Nucleus accumbens (tissue), 56 donors: ENCODE measurements at regions not wholly inside any gene's neighbourhood (a gene's known extent, or its start where the extent isn't known, plus 50 kb on each side); places are given as distances from the start of the nearest gene placed in this dataset.

Experiments
- DNase-seq, 56 donors: peaks; one replicate each; lab custom pipeline; 2025; lab: John Stamatoyannopoulos, UW

- DNase-seq, result no peak
Measured at GRCh38 chr14:101022121-101022520, 118.6 kb upstream of the RTL1 start.

- no peak for DNase-seq
Measured at GRCh38 chr14:101022916-101023435, 119.5 kb upstream of the RTL1 start.

- no peak for DNase-seq
Measured at GRCh38 chr14:101024686-101025085, 121.2 kb upstream of the RTL1 start.

GRCh38 chr14:101025131-101025530 is 121.6 kb upstream of the RTL1 start:
- no peak for DNase-seq

GRCh38 chr14:101025696-101026095 is 122.2 kb upstream of the RTL1 start:
- DNase-seq, result no peak

GRCh38 chr14:101026341-101026740 is 122.8 kb upstream of the RTL1 start:
- DNase-seq, result no peak

- DNase-seq, result no peak
Measured at GRCh38 chr14:101027291-101027690, 123.8 kb upstream of the RTL1 start.

GRCh38 chr14:101027966-101028365 is 124.4 kb upstream of the RTL1 start:
- DNase-seq, result no peak

- DNase-seq, result peak in 2 of 56 donors; percentile 9
Measured at GRCh38 chr14:101028971-101029667, 125.6 kb upstream of the RTL1 start.

- DNase-seq, result no peak
Measured at GRCh38 chr14:101029668-101030290, 126.3 kb upstream of the RTL1 start.

- DNase-seq, result no peak
Measured at GRCh38 chr14:101030586-101030985, 127.1 kb upstream of the RTL1 start.

- DNase-seq, result no peak
Measured at GRCh38 chr14:101031186-101031585, 127.7 kb upstream of the RTL1 start.

GRCh38 chr14:101031721-101032120 is 128.2 kb upstream of the RTL1 start:
- DNase-seq, result no peak

- no peak for DNase-seq
Measured at GRCh38 chr14:101032433-101032832, 128.9 kb upstream of the RTL1 start.

GRCh38 chr14:101033006-101033405 is 129.5 kb upstream of the RTL1 start:
- no peak for DNase-seq

- DNase-seq, result no peak
Measured at GRCh38 chr14:101033446-101034165, 130.1 kb upstream of the RTL1 start.

- DNase-seq, result no peak
Measured at GRCh38 chr14:101034986-101035385, 131.5 kb upstream of the RTL1 start.

- DNase-seq, result no peak
Measured at GRCh38 chr14:101035466-101036225, 132.1 kb upstream of the RTL1 start.

- DNase-seq, result no peak
Measured at GRCh38 chr14:101037021-101037817, 133.7 kb upstream of the RTL1 start.
